Liver (tissue), 8 donors: ENCODE measurements at regions not wholly inside any gene's neighbourhood (a gene's known extent, or its start where the extent isn't known, plus 50 kb on each side); places are given as distances from the start of the nearest gene placed in this dataset.

Source experiments
- DNase-seq: peaks from one replicate; pipeline ENCODE4 v3.0.0-alpha.2; 2017; ENCODE audit warnings: low spot score
- H3K27ac ChIP-seq, 2 donors: one replicate each; pipeline ENCODE4 v1.7.0; 2013; ENCODE audit warnings: inconsistent platforms in 2 of 2, low read length in 2 of 2, control low read depth in 1 of 2, low read depth in 1 of 2, mild to moderate bottlenecking in 1 of 2
- H3K27me3 ChIP-seq, 4 donors: one replicate each; pipeline versions ENCODE4 v1.6.1 to v1.7.0; 2013; ENCODE audit warnings: low read length in 3 of 4, inconsistent platforms in 1 of 4, mild to moderate bottlenecking in 1 of 4, moderate library complexity in 1 of 4; ENCODE audit not compliant: control insufficient read depth in 4 of 4, insufficient read depth in 4 of 4
- H3K36me3 ChIP-seq, 4 donors: one replicate each; pipeline versions ENCODE4 v1.6.1 to v1.7.0; 2013; ENCODE audit warnings: low read length in 3 of 4, mild to moderate bottlenecking in 3 of 4, low read depth in 1 of 4, moderate library complexity in 1 of 4; ENCODE audit not compliant: control insufficient read depth in 4 of 4, insufficient read depth in 3 of 4
- H3K4me1 ChIP-seq, 4 donors: one replicate each; pipeline versions ENCODE4 v1.6.1 to v1.7.0; 2013; ENCODE audit warnings: low read length in 3 of 4, mild to moderate bottlenecking in 3 of 4, moderate library complexity in 1 of 4; ENCODE audit not compliant: control insufficient read depth in 4 of 4, insufficient read depth in 4 of 4
- H3K4me3 ChIP-seq, 3 donors: one replicate each; pipeline versions ENCODE4 v1.6.1 to v1.7.0; 2013; ENCODE audit warnings: low read length in 3 of 3, control low read depth in 1 of 3, low read depth in 1 of 3, mild to moderate bottlenecking in 1 of 3
- H3K9ac ChIP-seq, 2 donors: one replicate each; pipeline ENCODE4 v1.7.0; 2013; ENCODE audit warnings: low read length in 2 of 2, mild to moderate bottlenecking in 2 of 2, moderate library complexity in 2 of 2, control low read depth in 1 of 2, low read depth in 1 of 2
- H3K9me3 ChIP-seq, 4 donors: one replicate each; pipeline versions ENCODE4 v1.6.1 to v1.7.0; 2013; ENCODE audit warnings: low read length in 3 of 4; ENCODE audit not compliant: control insufficient read depth in 4 of 4
- ATF3 ChIP-seq: IDR thresholded peaks from 2 replicates; pipeline ENCODE4 v1.6.1; 2016; ENCODE audit warnings: antibody characterized with exemption
- CTCF ChIP-seq: fragments of 150-350 bp; IDR thresholded peaks from 2 replicates; pipeline ENCODE4 v1.5.1; 2017; ENCODE audit warnings: improper control_type of control experiment, low read depth, low read length; ENCODE audit not compliant: missing input control
- FOXA1 ChIP-seq: IDR thresholded peaks from 2 replicates; pipeline ENCODE4 v1.6.1; 2016; ENCODE audit warnings: antibody characterized with exemption
- GABPA ChIP-seq, 2 donors: IDR thresholded peaks in 1 of 2; conservative IDR thresholded peaks in 1 of 2; 2 replicates each; pipeline ENCODE4 v1.6.1; 2016; ENCODE audit warnings: antibody characterized with exemption in 2 of 2, mild to moderate bottlenecking in 1 of 2, moderate library complexity in 1 of 2
- HNF4A ChIP-seq, 2 donors: conservative IDR thresholded peaks; 2 replicates each; pipeline ENCODE4 v1.6.1; 2016; ENCODE audit warnings: antibody characterized with exemption in 2 of 2, mild to moderate bottlenecking in 2 of 2
- HNF4G ChIP-seq: IDR thresholded peaks from 2 replicates; pipeline ENCODE4 v1.6.1; 2016; ENCODE audit warnings: antibody characterized with exemption
- JUND ChIP-seq, 2 donors: IDR thresholded peaks; 2 replicates each; pipeline ENCODE4 v1.6.1; 2016; ENCODE audit warnings: antibody characterized with exemption in 2 of 2
- NR2F2 ChIP-seq: IDR thresholded peaks from 2 replicates; pipeline ENCODE4 v1.6.1; 2016; ENCODE audit warnings: antibody characterized with exemption
- RAD21 ChIP-seq, 2 donors: IDR thresholded peaks; 2 replicates each; pipeline ENCODE4 v1.6.1; 2016; ENCODE audit warnings: antibody characterized with exemption in 2 of 2, mild to moderate bottlenecking in 2 of 2
- REST ChIP-seq: IDR thresholded peaks from 2 replicates; pipeline ENCODE4 v1.6.1; 2016; ENCODE audit warnings: antibody characterized with exemption, mild to moderate bottlenecking
- RXRA ChIP-seq, 2 donors: IDR thresholded peaks; 2 replicates each; pipeline ENCODE4 v1.6.1; 2017 to 2018; ENCODE audit warnings: antibody characterized with exemption in 2 of 2, mild to moderate bottlenecking in 1 of 2
- SP1 ChIP-seq: IDR thresholded peaks from 2 replicates; pipeline ENCODE4 v1.6.1; 2018; ENCODE audit warnings: antibody characterized with exemption, mild to moderate bottlenecking
- YY1 ChIP-seq: IDR thresholded peaks from 2 replicates; pipeline ENCODE4 v1.6.1; 2016; ENCODE audit warnings: antibody characterized with exemption, mild to moderate bottlenecking
- WGBS: extraction: QIAGEN DNeasy Blood & Tissue Kit; methylation state at CpG from one replicate; pipeline ENCODE4 v1.1.7; 2013; 5-methylcytosine and 5-hydroxymethylcytosine counted together
- TF ChIP-seq, protein P1 (sequence below): IDR thresholded peaks from 2 replicates; pipeline ENCODE4 v1.6.1; 2016; ENCODE audit warnings: antibody characterized with exemption
- donor health status: healthy.
- donor health status: healthy.
- donor health status: healthy.
- donor health status: healthy.
- donor health status: healthy.

- Histone ChIP-seq H3K27ac (no peak overlapping the region), H3K27me3 (no peaks in the 10 kb centered on the region), H3K36me3 (no peaks in the 10 kb centered on the region), H3K9ac (no peak overlapping the region), H3K4me3 (no peak overlapping the region), H3K9me3 (no peaks in the 10 kb centered on the region), H3K4me1 (no peaks in the 10 kb centered on the region)
- no peak for DNase-seq
- 77% methylated on average over 3 of the region's 3 CpGs for WGBS
- TF ChIP-seq HNF4A (conservative IDR thresholded peaks at IDR 0.05) (no peak), FOXA1 (no peak), YY1 (no peak), JUND (IDR thresholded peaks at IDR 0.05) (no peak), REST (no peak)
Observed at GRCh38 chr18:43574974-43575373, 297.7 kb upstream of the SYT4 start.

DNA sequence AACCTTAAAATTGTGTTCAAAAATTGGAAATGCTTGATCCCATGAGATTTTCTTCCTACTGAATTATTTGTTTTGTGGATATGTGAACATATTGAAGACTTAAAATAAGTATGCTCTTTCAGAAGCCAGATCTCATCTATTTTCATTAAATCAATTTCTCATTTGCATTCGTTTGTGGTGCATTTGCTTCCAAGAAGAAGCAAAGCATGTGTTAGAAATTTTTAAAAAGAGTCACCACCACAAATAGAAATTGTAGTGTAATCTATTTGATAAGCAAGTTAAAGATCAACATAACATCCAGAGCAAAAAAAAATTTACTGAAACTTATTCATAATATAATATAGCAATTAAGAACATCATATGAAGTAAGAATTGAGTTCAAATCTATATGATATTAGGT, 300.9 kb upstream of the SYT4 start:
- Histone ChIP-seq H3K4me1 (peaks cover 0 to 3% (median 0%) of the 10 kb centered on the region in 4 donors), H3K9me3 (no peaks in the 10 kb centered on the region), H3K4me3 (no peak overlapping the region), H3K27ac (no peak overlapping the region), H3K9ac (no peak overlapping the region), H3K36me3 (no peaks in the 10 kb centered on the region), H3K27me3 (no peaks in the 10 kb centered on the region)
- no peak for TF ChIP-seq JUND (IDR thresholded peaks at IDR 0.05)
- no peak for TF ChIP-seq FOXA1
- no peak for TF ChIP-seq CTCF
- TF ChIP-seq RXRA (IDR thresholded peaks at IDR 0.05), result no peak
- no peak for TF ChIP-seq GABPA (IDR thresholded peaks at IDR 0.05 in 1 of 2, conservative IDR thresholded peaks at IDR 0.05 in 1 of 2)
- no peak for TF ChIP-seq SP1
- no peak for TF ChIP-seq NR2F2
- no peak for TF ChIP-seq YY1
- TF ChIP-seq HNF4A (conservative IDR thresholded peaks at IDR 0.05), result no peak
- no peak for TF ChIP-seq HNF4G
- WGBS, result 72% methylated on average over 1 of the region's 1 CpG
- no peak for DNase-seq

DNA sequence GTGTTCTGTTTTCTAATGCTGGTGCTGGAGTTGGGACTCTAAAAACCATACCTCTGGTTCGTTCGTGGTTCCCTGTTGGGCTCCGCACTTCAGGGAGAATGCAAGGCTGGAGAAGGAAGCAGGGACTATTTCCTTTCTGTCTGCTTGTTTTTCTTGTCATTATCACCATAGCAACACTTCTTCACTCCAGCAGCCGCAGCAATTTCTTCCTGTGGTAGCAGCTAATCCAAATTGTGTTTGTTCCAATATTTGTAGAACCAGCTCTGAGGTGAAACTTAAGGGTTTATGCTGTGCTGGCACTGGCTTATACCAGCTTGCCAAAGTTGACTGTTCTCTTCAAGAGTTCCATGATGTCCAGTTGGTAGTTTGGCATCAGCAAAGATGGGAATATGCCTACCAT, 301.4 kb upstream of the SYT4 start:
- Histone ChIP-seq H3K9me3 (no peaks in the 10 kb centered on the region), H3K27ac (no peak overlapping the region), H3K9ac (no peak overlapping the region), H3K27me3 (no peaks in the 10 kb centered on the region), H3K36me3 (no peaks in the 10 kb centered on the region), H3K4me1 (peaks cover 0 to 4% (median 0%) of the 10 kb centered on the region in 4 donors), H3K4me3 (no peak overlapping the region)
- TF ChIP-seq CTCF (no peak), ATF3 (no peak), GABPA (IDR thresholded peaks at IDR 0.05 in 1 of 2, conservative IDR thresholded peaks at IDR 0.05 in 1 of 2) (no peak), RAD21 (IDR thresholded peaks at IDR 0.05) (no peak), JUND (IDR thresholded peaks at IDR 0.05) (no peak), HNF4A (conservative IDR thresholded peaks at IDR 0.05) (no peak)
- TF ChIP-seq, protein P1, sequence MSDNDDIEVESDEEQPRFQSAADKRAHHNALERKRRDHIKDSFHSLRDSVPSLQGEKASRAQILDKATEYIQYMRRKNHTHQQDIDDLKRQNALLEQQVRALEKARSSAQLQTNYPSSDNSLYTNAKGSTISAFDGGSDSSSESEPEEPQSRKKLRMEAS, result no peak
- DNase-seq, result no peak
- 53% methylated on average over 4 of the region's 4 CpGs for WGBS
